ENCODE measurements at regions not wholly inside any gene's neighbourhood (a gene's known extent, or its start where the extent isn't known, plus 50 kb on each side); places are given as distances from the start of the nearest gene placed in this dataset.

- peak in 1 of 51 donors; percentile 45 for DNase-seq
These were observed 61.1 kb upstream of the UGP2 start for GRCh38 chr2:63780518-63781155.

- no peak for DNase-seq
These were observed 57.2 kb upstream of the UGP2 start for GRCh38 chr2:63784461-63784860.

DNA sequence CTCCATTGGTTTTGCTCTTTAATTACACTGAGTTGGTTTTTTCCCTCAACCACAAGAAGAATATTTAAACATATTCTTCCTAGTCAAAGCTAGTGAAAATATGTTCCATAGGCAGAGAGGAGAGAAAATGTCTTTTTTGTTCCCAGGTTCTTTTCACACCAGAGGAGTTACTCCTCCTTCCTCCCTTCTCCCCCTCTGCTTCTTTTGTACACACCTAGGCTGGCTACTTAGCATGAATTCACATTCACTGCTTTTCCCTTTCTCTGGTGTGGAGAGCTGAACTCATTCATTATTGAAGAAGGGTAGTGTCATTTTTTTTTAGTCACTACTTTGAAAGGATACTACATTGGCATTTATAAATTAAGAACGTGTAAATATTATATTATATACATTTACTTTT, 56.6 kb upstream of the UGP2 start:
- no peak for DNase-seq

DNA sequence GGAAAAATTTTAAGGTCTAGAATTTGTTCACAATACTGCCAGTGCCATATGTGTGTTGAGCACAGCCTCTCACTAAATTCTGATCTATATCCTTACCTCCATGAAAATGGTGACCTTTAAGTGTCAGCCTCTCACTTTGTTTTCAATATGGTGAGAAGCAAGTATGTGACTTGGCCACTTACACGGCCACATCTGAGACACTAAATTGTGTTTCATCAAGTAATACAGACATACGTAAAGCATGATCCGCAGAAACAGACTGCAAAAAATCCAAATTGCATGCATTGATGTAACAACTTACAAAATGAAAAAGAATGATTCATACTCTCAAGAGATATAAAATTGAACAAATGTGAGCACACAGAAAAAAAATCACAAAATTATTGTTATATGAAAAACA, 55.2 kb upstream of the UGP2 start:
- DNase-seq, result no peak

DNA sequence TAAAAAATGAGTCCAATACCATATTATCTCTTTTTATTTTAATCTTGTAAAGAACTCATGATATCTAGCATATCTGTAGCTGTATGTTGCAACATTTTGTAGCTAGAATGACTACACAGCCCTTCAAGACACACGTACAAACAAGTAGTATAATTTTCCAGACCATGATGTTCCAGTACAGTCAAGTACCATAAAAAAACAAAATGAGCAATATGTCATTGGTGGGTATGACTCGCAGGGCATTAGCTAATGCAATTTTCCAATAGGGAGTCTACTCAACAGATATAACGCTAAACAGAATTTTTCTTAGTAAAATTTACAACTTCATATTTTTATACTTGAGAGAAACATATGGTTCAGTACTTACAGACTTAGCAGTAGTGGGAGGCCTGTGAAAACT, 53.6 kb upstream of the UGP2 start:
- DNase-seq, result no peak

- DNase-seq, result no peak
These were observed 52.2 kb upstream of the UGP2 start for GRCh38 chr2:63789338-63790020.

DNA sequence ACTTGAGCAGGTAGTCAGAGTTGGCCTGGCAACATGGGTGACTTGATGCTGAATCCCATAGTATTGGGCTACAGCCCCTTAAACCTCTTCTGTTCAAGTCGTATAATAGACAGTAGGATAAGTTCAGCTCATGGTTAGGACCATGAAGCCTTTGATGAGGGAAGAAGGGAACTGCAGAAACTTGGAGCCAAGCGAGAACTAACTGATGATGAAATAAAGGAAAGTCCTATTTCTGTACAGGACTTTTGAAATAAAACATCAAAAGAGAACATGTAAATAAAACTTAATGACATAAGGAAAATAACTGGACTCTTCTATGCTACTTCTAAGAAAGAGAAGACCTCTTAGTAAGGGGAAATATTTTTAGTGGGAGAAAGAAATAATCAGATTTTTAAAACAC, 51.2 kb upstream of the UGP2 start:
- DNase-seq, result no peak

- peak in 1 of 51 donors; percentile 4 for DNase-seq
These were observed 50.8 kb upstream of the UGP2 start for GRCh38 chr2:63790906-63791305.

DNA sequence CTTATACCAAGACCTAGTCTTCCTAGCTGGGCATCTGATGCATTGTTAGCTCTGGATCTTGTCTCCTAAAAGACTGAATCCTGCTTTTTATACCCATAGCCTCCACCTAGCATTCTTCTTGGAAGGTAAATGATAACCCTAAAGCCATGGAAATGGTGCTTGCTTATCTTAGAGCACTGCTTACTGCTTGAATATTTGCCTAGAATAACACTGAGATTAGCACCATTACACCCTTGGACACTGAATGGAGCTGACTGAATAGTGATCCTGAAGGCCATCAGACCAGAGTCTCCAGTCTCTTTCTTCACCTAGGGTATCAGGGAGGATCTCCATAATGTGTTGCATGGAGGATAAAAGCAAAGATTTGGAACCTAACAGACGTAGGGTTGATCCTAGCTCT, 50.3 kb upstream of the UGP2 start:
- DNase-seq, result no peak
